ENCODE measurements at regions not wholly inside any gene's neighbourhood (a gene's known extent, or its start where the extent isn't known, plus 50 kb on each side); places are given as distances from the start of the nearest gene placed in this dataset.
"Not testable (repeated sequence)": the region's sequence is repeated elsewhere in the genome, so short reads cannot be mapped to it uniquely, and the experiment has no call there.

GRCh38 chr7:66571568-66571967 lies 57.1 kb upstream of the KCTD7 start:
- no peak for DNase-seq (ENCODE audit: low spot score)
- TF ChIP-seq POLR2AphosphoS5 (IDR thresholded peaks at IDR 0.05) (no peak), CTCF (IDR thresholded peaks at IDR 0.05) (no peak), POLR2A (IDR thresholded peaks at IDR 0.05) (no peak)
- Histone ChIP-seq H3K36me3 (no peaks in the 10 kb centered on the region), H3K27ac (no peak overlapping the region), H3K4me3 (no peak overlapping the region), H3K27me3 (replicated peaks; ENCODE audit: insufficient read depth) (no peaks in the 10 kb centered on the region), H3K9me3 (no peaks in the 10 kb centered on the region), H3K4me1 (replicated peaks) (no peaks in the 10 kb centered on the region)
- intact Hi-C loops (cut with DNase I): no loop called here

DNA sequence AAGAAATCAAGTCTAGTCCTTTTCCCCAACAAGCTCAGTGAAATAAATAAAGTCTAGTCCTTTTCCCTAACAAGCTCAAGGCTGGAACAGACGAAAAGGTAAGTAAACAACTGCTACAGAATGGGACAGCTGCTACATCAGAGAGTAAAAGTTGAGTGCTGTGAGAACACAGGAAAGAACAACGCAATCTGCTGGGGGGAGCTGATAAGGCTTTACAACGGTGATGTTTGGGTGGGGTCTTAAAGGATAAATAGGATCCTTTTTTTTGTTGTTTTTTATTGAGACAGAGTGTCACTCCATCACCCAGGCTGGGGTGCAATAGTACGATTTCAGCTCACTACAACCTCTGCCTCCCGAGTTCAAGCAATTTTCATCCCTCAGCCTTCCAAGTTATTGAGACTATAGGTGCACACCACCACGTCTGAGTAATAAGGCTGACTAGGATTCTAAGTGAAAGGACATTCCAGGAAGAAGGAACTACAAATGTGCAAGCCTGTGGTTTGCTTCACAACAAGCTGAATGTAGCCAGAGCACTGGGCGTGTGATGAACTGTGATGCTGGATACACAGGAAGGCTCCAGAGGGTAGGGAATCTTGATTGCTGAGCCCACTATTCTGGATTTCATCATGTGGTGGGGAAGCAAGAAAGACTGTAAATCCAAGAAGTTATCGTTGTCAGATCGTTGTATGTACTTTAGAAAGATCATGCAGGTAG lies 54.7 kb upstream of the KCTD7 start:
- H3K27me3 ChIP-seq (replicated peaks; ENCODE audit: insufficient read depth); H3K4me1 ChIP-seq (replicated peaks); intact Hi-C loops (cut with DNase I); H3K9me3 ChIP-seq; H3K27ac ChIP-seq; DNase-seq (ENCODE audit: low spot score); H3K36me3 ChIP-seq; H3K4me3 ChIP-seq: not testable (repeated sequence)
- 82% methylated on average over 9 of the region's 9 CpGs for WGBS

DNA sequence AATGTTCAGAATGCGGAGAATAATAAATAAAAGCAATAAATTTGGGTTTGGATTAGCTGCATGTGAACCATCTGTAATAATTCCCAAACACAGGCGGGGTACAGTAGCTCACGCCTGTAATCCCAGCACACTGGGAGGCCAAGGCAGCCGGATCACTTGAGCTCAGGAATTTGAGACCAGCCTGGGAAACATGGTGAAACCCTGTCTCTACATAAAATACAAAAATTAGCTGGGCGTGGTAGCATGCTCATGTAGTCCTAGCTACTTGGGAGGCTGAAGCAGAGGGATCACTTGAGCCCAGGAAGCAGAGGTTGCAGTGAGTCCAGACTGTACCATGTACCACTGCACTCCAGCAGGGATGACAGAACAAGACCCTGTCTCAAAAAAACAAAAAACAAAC lies 53.9 kb upstream of the KCTD7 start:
- WGBS: 91% methylated on average over 5 of the region's 5 CpGs
- H3K4me1 ChIP-seq (replicated peaks); H3K4me3 ChIP-seq; H3K27me3 ChIP-seq (replicated peaks; ENCODE audit: insufficient read depth); H3K9me3 ChIP-seq; DNase-seq (ENCODE audit: low spot score); H3K36me3 ChIP-seq; intact Hi-C loops (cut with DNase I); H3K27ac ChIP-seq: not testable (repeated sequence)

GRCh38 chr7:66575398-66575797 lies 53.3 kb upstream of the KCTD7 start:
- Histone ChIP-seq H3K9me3 (no peaks in the 10 kb centered on the region), H3K4me1 (replicated peaks) (no peaks in the 10 kb centered on the region), H3K27me3 (replicated peaks; ENCODE audit: insufficient read depth) (no peaks in the 10 kb centered on the region), H3K4me3 (no peak overlapping the region), H3K36me3 (no peaks in the 10 kb centered on the region), H3K27ac (no peak overlapping the region)
- WGBS: 92% methylated on average over 4 of the region's 4 CpGs
- intact Hi-C loops (cut with DNase I): no loop called here
- DNase-seq (ENCODE audit: low spot score): no peak
- TF ChIP-seq POLR2AphosphoS5 (IDR thresholded peaks at IDR 0.05) (no peak), POLR2A (IDR thresholded peaks at IDR 0.05) (no peak), CTCF (IDR thresholded peaks at IDR 0.05) (no peak)

- DNase-seq (ENCODE audit: low spot score): no peak
- no peak overlapping the region for H3K4me3 ChIP-seq
- H3K27ac ChIP-seq: no peak overlapping the region
- no peaks in the 10 kb centered on the region for H3K36me3 ChIP-seq
- no peaks in the 10 kb centered on the region for H3K4me1 ChIP-seq (replicated peaks)
- intact Hi-C loops (cut with DNase I): no loop called here
- 59% methylated on average over 7 of the region's 7 CpGs for WGBS
- no peaks in the 10 kb centered on the region for H3K9me3 ChIP-seq
- TF ChIP-seq POLR2A (IDR thresholded peaks at IDR 0.05) (no peak), POLR2AphosphoS5 (IDR thresholded peaks at IDR 0.05) (no peak), CTCF (IDR thresholded peaks at IDR 0.05) (no peak)
- H3K27me3 ChIP-seq (replicated peaks; ENCODE audit: insufficient read depth): no peaks in the 10 kb centered on the region
Measured at GRCh38 chr7:66576646-66577045, 52.0 kb upstream of the KCTD7 start.
